Left kidney (tissue), 1 donor: ENCODE measurements at regions not wholly inside any gene's neighbourhood (a gene's known extent, or its start where the extent isn't known, plus 50 kb on each side); places are given as distances from the start of the nearest gene placed in this dataset.

Source experiments
- DNase-seq: peaks from one replicate; pipeline ENCODE4 v3.0.0-alpha.2; 2013

DNA sequence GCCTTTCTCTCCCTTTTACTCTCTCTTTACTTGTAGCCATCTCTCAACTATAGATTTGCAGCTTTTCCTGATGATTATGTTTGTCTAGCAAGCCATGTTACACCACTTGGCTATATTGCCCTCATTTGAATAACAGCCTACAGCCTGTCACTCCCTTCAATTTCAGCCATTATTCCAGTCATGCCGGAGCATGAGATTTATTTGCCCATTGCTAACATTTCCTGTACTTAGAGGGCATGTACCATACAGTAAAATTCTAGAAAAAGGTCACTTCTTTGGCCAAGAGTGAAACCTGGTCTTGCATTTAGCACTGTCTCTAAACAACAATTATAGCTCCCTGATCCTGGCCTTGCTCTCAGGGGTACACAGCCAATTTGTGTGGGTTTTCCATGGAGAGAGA lies 221.7 kb upstream of the TMC3 start:
- no peak for DNase-seq

DNA sequence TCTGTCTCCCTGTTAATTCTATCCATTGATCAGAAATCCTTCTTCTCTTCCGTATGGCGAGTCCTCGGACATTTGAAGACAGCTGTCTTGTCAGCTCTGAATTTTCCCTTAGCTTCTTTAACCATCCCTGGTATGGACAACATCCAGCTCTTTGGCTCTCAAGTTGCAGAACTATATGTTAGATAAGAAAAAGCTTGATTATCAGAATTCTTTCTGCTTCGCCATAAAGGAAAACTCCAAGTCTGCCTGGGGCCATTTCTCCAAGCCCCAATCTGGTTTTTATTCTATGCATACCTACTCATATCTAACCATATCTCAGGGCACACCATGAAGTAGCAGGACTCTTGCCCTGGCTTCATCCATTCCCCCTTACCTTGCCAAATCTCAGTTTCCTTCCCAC lies 215.7 kb upstream of the TMC3 start:
- DNase-seq, result no peak

DNA sequence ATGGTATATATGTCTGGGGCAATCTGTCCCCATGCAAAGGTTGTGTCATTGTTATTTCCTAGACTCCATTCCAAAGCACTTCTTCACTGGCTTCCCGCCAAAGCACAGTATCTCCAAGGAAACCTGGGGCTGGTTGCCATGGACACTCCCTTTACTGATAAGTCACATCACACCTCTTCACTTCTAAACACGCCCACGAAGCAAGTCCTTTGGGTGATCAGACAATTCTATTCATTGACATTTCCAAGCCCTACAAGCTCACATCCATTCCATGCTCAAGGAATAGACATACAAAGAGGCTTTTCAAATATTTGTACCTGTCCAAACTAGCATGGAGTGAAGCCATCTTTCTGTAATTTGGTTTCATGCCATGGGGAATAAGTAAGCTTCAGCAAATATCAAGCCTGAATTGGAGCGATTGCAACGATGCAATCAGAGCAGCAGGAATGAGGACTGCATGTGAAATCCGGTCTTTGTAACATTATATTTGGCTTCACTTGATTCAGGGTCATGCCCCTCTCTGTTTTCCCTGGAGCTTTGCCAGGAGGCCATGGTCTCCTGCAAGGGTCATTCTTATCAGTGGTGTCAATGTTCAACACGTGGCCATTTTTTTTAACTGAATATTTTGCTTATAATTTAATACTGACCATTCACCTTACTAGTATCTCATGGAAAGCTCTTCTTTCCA lies 201.6 kb upstream of the TMC3 start:
- DNase-seq, result peak; percentile 27

DNA sequence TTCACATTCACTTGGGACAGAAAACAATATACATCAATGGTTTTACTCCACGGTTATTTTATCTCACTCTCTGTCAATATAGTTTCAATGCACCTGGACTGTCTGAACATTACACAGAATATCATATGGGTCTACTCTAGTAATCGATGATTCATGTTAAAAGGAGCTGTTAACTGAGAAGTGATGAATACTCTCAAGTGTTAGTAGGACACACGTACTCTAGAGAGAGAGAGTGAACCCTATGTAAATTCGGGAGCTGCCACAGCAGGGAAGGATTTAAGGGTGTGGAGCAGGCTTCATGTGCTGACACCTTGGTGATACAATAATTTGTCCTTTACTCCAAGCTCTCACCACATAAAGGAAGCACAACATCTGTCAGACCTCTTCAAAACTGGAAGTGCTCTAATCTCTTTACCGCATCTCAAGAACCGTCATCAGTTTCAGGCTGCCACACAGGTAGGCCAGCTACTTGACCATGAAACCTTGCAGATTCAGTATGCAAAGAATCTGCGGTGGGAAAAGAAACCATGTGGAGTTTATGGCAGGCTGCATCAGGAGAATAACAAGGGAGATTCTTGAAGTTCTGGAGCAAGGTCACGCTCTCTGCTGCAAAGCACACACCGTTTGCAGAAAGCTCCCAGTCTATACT lies 199.2 kb upstream of the TMC3 start:
- no peak for DNase-seq

DNA sequence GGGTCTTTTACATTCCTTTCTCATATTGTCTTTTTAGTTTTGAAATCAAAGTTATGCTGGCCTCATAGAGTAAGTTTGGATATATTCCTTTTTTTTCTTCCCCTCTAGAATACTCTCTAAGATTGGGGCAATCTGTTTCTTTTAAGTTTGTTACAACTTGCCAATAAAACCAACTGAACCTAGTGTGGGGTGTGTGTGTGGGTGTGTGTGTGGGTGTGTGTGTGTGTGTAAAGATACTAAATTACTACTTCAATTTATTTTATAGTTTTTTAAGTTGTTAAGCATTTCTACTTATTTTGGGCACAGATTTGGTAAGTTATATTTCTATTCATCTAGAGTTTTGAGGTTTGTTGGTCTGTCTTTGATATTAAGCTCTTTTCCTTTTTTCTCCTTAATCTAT lies 198.2 kb upstream of the TMC3 start:
- no peak for DNase-seq

DNA sequence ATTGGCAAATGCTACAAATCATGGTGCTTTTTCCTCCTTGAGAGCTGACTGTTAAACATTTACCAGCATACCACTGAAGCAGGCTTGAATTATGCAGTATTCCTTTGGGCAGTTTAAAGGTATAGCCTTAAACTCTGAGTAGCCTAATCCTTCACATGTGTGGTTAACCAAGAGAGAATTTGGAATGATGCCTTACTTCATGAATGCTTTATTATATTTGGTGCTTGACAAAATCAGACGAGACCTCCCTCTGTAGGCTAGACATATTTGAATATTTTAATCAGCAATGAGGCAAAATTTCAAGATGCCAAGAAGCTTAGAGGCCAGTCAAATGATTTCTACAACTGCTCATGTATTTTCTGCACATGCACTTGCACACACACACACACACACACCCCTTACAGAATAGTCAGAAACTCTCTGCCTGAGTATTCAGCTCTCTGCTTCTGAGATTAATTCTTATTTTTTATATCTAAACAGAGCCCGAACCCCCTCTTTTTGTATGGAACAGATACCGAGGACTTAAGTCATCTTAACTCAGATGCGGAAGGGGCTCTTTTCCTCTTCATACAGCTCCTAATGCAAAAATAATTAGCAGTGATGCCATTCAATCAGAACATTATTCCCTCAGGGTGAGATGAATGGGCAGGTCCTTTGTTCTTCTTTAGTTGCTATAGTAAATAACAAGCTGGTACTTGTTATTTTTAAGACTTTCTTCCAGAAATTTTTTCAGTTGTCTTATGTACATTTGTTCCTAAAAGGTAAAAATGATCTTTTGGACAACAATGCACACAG lies 195.5 kb upstream of the TMC3 start:
- DNase-seq, result no peak

DNA sequence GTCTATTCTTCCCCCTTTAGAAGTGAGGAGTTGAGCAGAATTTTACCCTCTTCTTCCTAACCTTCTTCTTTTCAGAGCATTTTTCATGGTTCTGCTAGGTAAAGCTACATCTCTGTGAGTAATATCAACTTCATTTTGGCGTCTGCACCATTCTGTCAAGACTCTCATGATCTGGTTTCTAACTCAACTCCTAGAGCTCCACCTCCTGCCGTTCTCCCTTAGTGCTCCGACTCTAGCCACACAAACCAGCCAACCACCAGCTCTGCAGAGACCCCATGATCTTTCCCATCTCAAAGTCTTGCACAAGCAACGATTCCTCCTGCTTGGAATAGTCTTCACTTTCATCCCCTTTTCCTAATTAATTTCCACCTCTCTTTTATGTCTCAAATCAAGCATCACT lies 193.9 kb upstream of the TMC3 start:
- no peak for DNase-seq

DNA sequence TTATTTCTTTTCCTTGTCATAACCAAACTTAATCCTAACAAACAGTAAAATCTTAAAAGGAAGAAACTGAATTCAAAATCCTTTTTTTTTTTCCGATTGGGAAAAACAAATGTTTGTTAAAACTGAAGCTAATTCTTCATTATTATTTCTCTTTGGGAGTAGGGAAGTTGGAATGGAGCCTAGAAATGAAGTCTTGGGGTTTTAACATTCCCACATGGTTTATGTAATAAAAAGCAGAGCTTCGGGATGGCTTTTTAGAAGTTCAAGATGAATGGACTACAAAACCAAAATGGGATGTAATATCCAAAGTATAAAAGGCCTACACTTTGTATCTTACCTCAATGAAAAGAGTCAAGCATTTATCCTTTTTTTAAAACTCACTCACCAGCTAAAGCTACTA lies 189.0 kb upstream of the TMC3 start:
- no peak for DNase-seq

DNA sequence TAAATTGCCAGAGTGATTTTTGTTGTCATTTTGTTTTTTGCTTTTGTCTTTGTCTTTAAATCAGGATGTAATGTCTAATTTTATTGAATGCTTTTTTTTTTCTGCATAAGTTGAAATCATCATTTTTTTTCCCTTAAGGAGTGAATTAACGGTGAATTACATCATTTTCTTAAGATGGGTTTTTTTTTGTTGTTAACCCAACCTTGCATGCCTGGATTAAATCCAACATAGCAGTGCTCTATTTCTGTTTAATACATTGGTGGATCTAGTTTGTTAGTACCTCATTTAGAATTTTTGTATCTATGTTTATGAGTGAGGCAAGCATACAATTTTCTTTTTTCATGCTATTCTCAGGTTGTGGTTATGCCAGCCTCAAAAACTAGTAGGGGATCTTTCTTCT lies 186.4 kb upstream of the TMC3 start:
- no peak for DNase-seq

DNA sequence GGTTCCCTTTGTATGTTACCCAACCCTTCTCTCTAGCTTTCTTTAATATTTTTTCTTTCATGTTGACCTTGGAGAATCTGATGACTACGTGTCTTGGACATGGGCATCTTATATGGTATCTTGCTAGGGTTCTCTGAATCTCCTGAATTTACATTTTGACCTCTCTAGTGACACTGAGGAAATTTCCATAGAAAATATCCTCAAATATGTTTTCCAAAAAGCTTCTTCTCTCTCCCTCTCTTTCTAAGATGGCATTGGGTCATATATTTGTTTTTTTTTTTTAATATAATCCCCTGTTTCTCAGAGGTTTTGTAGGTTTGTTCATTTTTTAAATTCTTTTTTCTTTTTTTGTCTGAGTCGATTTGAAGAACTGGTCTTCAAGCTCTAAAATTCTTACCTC lies 184.0 kb upstream of the TMC3 start:
- DNase-seq, result no peak

DNA sequence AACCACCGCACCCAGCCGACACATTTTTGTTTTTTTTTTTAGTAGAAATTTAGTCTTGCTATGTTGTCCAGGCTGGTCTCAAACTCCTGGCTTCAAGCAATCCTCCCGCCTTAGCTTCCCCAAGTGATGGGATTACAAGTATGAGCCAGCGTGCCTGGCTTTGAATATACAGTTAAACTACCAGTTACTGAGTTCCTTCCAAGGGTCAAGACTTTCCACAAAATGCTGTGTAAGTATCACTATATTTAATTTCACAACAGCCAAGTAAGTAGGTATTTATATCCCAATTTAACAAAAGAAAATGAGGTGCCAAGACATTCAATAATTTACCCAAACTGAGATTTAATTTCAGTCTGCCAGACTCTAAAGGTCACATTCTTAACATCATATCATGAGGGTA lies 181.3 kb upstream of the TMC3 start:
- no peak for DNase-seq

DNA sequence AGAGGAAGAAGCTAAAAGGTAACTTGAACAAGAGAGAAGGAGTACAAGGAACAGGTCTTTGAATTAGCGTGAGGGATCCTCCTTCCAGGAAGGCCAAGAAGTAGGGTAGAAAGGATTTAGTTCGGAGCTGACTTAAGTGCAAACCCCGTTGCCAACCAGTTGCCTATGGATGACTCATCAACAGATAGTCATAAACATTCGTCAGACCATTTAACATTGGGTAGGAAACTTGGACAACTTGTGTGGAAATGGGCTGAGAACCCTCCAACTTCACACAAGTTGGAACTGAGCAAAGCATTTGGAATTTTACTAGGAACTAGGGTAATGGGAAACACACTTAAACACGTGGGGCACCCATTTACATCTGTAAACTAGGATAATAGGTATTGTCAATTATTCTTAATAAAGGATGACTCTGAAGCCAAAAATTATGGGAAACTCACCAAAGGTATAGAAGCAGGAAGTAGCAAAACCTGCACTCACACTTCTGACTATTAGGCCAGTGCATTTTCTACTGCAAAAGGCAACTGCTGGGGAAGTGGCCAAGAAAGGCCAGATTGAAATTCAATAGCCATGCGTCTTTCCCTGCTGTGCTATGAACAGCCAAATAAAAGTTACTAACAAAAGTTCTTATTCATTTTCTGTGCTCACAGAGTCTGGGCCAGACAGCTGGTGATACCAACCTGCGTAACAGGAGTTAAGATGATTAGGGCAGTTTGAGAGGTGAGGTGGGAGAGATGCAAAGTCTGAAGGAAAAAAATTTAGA lies 174.5 kb upstream of the TMC3 start:
- DNase-seq, result no peak

DNA sequence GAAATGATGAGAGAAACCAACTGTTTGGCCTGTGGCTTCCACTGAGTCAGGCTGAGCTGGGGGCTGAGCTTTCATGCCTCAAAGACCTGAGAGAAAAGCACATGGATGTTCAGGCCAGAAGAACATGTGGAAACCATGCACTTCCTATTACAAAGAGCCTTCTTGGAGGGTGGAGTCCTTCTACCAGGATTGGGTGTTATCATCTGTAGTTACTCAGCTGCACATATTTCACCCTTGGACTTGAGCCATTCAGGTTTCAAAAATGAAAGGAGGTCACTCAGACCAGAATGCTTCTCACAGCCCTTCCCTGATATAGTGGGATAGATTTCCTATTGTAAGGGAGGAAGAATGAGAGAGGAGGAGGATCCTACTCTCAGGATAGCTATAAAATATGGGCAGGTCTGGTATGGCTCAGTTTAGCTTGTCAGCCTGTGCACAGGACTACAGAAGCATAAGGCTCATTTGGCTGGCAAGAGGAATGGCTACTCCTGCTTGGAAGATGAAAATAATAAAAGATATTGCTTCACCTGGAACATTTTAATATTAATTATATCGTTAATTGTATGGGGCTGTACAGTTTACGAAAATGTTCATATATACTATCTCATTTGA lies 173.6 kb upstream of the TMC3 start:
- no peak for DNase-seq

DNA sequence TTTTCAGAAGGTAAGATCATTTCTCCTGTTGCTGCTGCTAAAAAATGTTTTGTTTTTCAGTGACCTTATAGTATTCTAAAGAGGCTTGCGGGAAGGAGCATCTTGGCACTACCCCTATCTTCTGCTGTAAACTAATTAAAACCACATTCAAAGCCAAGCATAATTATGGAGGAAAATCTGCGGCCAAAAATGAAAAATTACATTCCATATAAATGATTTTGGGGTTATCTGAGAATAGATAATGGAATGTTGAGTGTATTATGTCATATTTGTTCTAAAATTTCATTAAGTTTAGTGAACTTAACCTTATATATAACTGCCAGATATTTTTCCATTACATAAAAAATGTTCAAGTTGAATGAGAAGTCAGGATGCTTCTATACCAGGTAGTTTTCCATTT lies 170.4 kb upstream of the TMC3 start:
- no peak for DNase-seq

DNA sequence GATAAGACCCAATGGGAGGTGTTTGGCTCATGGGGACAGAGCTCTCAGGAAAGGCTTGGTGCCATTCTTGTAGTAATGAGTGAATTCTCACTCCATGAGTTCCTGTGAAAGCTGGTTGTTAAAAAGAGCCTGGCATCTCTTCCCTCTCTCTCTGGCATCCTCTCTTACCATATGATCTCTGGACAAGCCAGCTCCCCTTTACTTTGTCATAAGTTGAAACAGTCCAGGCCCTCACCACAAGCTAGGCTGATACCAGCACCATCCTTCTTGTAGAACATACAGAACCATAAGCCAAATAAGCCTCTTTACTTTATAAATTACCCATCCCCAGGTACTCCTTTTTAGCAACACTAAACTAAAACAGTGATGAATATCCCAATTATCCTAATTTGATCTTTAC lies 166.9 kb upstream of the TMC3 start:
- no peak for DNase-seq

DNA sequence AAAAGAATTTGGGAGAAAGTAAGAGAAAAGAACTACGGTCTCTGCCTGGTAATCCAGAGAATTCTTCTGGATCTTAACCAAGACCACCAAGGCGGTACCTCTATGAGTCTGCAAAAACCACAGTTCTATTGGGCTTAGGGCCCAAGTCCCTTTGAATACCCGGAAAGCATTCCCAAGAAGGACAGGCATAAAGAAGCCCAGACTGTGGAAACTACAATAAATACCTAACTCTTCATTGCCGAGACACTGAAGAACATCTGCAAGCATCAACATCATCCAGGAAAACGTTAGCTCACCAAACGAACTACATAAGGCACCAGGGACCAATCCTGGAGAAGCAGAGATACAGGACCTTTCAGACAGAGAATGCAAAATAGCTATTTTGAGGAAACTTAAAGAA lies 162.3 kb upstream of the TMC3 start:
- DNase-seq, result no peak

DNA sequence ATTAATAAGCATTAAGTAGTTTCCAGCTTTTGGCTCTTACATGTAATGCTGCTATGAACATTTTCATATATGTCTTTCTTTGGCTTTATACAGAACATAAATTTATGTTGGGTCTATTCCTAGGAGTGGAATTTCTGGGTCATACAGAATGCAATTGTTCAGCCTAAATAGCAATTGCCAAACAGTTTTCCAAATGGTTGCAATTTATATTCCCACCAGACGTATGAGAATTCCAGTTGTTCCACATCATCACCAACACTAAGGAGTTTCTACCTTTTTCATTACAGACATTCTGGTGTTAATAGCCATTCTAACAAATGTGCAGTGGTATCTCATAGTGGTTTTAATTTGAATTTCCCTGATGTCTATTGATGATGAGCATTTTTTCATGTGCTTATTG lies 160.1 kb upstream of the TMC3 start:
- DNase-seq, result no peak

DNA sequence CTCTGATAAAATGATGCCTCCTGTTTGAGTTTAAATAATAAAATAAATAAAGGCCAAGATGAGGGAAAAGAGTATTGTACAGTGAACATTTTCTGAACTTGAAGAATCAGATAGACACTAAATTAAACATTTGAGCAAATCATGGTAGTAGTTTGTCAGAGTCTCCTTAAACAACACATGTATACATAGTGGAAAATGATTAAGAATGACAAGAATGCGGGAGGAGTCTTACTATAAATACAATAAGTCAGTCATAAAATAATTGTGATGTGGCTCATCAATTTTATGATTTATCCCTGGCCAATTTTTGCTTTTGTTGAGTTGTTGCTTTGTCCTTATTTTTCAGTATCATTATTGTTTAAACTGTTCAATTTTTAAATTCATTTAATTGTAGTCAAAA lies 158.0 kb upstream of the TMC3 start:
- no peak for DNase-seq

DNA sequence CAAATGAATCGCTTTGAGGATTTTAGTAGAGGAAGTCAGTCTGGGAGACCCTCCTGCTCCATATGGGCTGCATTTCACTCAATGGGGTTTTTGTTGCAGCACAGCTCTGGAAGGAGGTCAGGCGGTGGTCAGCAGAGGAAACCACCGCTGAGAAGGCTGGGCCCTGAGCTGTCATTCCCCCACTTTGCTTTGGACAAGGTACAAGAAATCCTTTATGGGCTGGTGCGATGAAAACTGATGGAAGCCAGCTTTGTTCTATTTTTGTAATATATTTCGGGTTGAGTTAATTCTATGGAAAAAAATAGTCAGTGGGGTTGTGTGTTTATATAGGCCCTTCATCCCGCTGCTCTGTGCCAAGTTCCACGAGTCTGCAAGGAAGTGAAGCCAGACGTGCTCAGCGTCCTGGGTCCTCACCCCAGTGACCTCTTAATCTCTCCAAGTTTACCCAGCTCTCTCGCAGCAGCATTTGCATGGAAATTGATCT lies 157.1 kb upstream of the TMC3 start:
- DNase-seq, result peak; percentile 59

DNA sequence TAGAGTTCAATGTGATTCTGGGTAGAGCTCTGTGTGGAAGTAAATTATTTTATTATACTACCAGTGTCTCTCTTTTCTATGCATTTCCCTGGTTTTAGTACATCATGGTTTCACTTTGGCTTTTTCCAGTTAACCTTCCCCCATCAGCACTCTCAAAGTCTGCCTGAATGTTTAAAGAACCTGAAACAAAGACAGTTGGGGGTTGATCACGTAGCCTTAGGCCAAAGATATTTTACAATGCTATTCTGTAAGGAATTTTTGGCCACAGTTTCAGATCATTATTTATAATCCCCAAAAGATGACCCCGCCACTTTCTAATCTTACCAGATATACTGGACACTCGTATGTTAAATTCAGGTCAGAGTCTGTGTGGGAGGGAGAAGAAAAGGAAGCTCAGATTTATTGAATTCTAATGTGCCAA lies 156.3 kb upstream of the TMC3 start:
- DNase-seq, result no peak

DNA sequence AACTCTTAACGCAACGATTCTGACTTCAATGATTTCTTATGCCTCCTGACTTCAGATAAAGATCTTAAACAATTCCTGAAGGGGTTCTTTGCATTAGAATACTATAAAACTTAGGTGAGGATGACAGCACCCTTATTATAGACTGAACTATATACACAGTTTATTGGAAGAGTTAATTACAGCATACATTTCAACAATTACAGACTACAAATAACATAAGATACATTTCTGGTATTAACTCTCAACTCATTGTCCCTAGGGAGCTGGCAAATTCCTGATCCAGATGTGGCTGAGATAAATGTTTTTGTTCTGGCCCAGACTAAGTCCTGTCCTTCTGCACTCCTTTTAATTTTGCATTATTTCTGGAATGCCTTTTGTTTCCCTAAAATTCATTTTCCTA lies 155.5 kb upstream of the TMC3 start:
- no peak for DNase-seq

DNA sequence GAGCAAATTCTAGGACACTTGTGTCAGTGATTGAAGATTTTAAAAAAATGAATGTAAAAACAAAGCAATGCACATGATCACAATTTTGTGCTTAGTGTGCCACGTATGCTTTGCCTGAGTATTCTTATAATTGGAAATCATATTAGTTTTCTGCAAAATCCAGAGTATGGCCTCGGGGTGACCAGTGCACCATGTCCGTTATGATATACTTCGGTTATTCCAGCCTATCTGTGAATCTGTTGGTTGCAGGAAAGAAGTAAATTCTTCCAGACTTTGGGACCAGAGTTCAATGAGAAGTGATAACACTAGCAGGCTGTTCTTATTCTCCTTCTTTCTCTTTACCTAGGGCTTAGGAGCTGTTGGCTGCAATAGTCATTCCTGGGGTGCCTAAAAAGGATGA lies 152.0 kb upstream of the TMC3 start:
- DNase-seq, result no peak
